ENCODE measurements at regions not wholly inside any gene's neighbourhood (a gene's known extent, or its start where the extent isn't known, plus 50 kb on each side); places are given as distances from the start of the nearest gene placed in this dataset.

DNA sequence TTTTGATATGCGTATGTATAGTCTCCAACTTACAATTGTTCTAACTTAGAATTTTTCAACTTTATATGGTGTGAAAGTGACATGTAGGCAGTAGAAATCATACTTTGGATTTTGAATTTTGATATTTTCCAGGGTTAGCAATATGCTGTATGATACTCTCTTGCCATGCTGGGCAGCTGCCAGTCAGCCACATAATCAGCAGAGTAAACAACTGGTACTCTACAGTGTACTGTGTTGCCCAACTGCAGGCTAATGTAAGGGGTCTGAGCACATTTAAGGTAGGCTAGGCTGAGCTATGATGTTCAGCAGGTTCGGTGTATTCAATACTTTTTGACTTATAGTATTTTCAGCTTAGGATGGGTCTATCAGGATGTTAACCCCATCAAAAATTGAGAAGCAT lies 52.0 kb upstream of the RYK start:
- no peak overlapping the region for H3K18ac ChIP-seq (ENCODE audit: insufficient read length, low read depth, low read length)
- H2BK120ac ChIP-seq (ENCODE audit: low read depth, low read length, poor library complexity, severe bottlenecking), result no peak overlapping the region
- no peak for DNase-seq
- no peaks in the 10 kb centered on the region for H3K4me1 ChIP-seq (ENCODE audit: insufficient read depth, low read length)
- no peak overlapping the region for H3K4me2 ChIP-seq (ENCODE audit: insufficient read depth, insufficient read length, low read length)
- no peak overlapping the region for H2BK20ac ChIP-seq (ENCODE audit: low read depth, low read length, poor library complexity, severe bottlenecking)
- H3T11ph ChIP-seq (ENCODE audit: low read length), result no peak overlapping the region
- no peak overlapping the region for H3K27ac Mint-ChIP-seq
- H3K27me3 ChIP-seq (ENCODE audit: insufficient read depth, low read length), result no peaks in the 10 kb centered on the region
- no peaks in the 10 kb centered on the region for H3K9me3 Mint-ChIP-seq
- H3K79me1 ChIP-seq (ENCODE audit: insufficient read depth, low read depth, low read length, poor library complexity, severe bottlenecking), result no peaks in the 10 kb centered on the region
- H2BK15ac ChIP-seq (ENCODE audit: low read depth, low read length), result no peak overlapping the region
- no peaks in the 10 kb centered on the region for H3K79me2 ChIP-seq (ENCODE audit: insufficient read depth, low read length)
- no peak overlapping the region for H4K8ac ChIP-seq (replicated peaks; ENCODE audit: insufficient read length, low read depth, low read length)
- no peak overlapping the region for H3K56ac ChIP-seq (ENCODE audit: insufficient read length, low read depth, low read length)
- no CpG with 5 or more reads among the region's 2 CpGs for WGBS (ENCODE audit: extremely low coverage, insufficient read length, low lambda C conversion rate)
- H2AFZ ChIP-seq (ENCODE audit: low read length), result no peak overlapping the region
- no peak overlapping the region for H3K4ac ChIP-seq (ENCODE audit: low read depth, low read length)
- peaks cover 4 to 6% of the 10 kb centered on the region in 2 experiments; a peak in 2 of 4 replicates for H3K4me1 Mint-ChIP-seq
- H4K5ac ChIP-seq (ENCODE audit: insufficient read length, low read depth, low read length), result no peak overlapping the region
- no peak overlapping the region for H2AK5ac ChIP-seq (ENCODE audit: insufficient read length, low read length)
- no peak overlapping the region for H3K23ac ChIP-seq (ENCODE audit: insufficient read length, low read depth, low read length)
- no peak overlapping the region for H3K9ac ChIP-seq (ENCODE audit: extremely low read depth, insufficient read length, low read length)
- H2BK12ac ChIP-seq (ENCODE audit: insufficient read length, low read depth, low read length), result no peak overlapping the region
- TF ChIP-seq, protein P1, sequence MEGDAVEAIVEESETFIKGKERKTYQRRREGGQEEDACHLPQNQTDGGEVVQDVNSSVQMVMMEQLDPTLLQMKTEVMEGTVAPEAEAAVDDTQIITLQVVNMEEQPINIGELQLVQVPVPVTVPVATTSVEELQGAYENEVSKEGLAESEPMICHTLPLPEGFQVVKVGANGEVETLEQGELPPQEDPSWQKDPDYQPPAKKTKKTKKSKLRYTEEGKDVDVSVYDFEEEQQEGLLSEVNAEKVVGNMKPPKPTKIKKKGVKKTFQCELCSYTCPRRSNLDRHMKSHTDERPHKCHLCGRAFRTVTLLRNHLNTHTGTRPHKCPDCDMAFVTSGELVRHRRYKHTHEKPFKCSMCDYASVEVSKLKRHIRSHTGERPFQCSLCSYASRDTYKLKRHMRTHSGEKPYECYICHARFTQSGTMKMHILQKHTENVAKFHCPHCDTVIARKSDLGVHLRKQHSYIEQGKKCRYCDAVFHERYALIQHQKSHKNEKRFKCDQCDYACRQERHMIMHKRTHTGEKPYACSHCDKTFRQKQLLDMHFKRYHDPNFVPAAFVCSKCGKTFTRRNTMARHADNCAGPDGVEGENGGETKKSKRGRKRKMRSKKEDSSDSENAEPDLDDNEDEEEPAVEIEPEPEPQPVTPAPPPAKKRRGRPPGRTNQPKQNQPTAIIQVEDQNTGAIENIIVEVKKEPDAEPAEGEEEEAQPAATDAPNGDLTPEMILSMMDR (conservative IDR thresholded peaks at IDR 0.05), result no peak
- H4K20me1 ChIP-seq (ENCODE audit: control insufficient read depth, insufficient read depth, insufficient read length), result no peaks in the 10 kb centered on the region
- peaks cover 6% of the 10 kb centered on the region for H3K27me3 Mint-ChIP-seq (ENCODE audit: low read depth)
- H3K9me3 ChIP-seq (ENCODE audit: control insufficient read depth, low read depth, low read length), result no peaks in the 10 kb centered on the region
- H4K91ac ChIP-seq (ENCODE audit: insufficient read length, low read depth, low read length), result no peak overlapping the region
- no peak overlapping the region for H3K27ac ChIP-seq (ENCODE audit: insufficient read length, low read depth, low read length)
- no peaks in the 10 kb centered on the region for H3K36me3 Mint-ChIP-seq (ENCODE audit: insufficient read depth in 1 of 3, low read depth in 3 of 3)
- no peak overlapping the region for H3K14ac ChIP-seq (ENCODE audit: insufficient read depth, low read length)
- no peak overlapping the region for H2BK5ac ChIP-seq (ENCODE audit: insufficient read length, low read length)
- no peaks in the 10 kb centered on the region for H3K23me2 ChIP-seq (ENCODE audit: insufficient read length, low read depth, low read length, poor library complexity, severe bottlenecking)
- H3K4me3 Mint-ChIP-seq, result no peak overlapping the region

Measured in H9 (cell line).